Activated B cell treated with CpG ODN at 0.5 μM for 24 hours (primary cell): ENCODE measurements at regions not wholly inside any gene's neighbourhood (a gene's known extent, or its start where the extent isn't known, plus 50 kb on each side); places are given as distances from the start of the nearest gene placed in this dataset.

Source experiments
- ATAC-seq: fragments of 200-7000 bp; cut with Tn5 transposase; one replicate; pipeline ENCODE4 v1.10.0; 2021; ENCODE audit warnings: low read depth, mild to moderate bottlenecking, moderate library complexity
- CTCF ChIA-PET: fragments of 350-600 bp; sonication (Branson Sonifier 250); formaldehyde crosslinking; loops from one replicate; lab custom pipeline; 2021; ENCODE audit warnings: antibody characterized with exemption; lab: Charles Lee
- POLR2A ChIA-PET: fragments of 350-600 bp; sonication (Branson Sonifier 250); formaldehyde crosslinking; loops from one replicate; lab custom pipeline; 2021; ENCODE audit warnings: antibody characterized with exemption; lab: Charles Lee
- DNase-seq: peaks from one replicate; pipeline ENCODE4 v3.0.0; 2022
- H3K27ac Mint-ChIP-seq: one replicate; pipeline ENCODE4 v1.8.0; 2020; ENCODE audit warnings: mixed read lengths
- H3K27me3 Mint-ChIP-seq: one replicate; pipeline ENCODE4 v1.8.0; 2021; ENCODE audit warnings: mixed read lengths
- H3K36me3 Mint-ChIP-seq: one replicate; pipeline ENCODE4 v1.8.0; 2021; ENCODE audit warnings: low read depth, mixed read lengths
- H3K4me1 Mint-ChIP-seq: one replicate; pipeline ENCODE4 v1.8.0; 2021; ENCODE audit warnings: mixed read lengths
- H3K4me3 Mint-ChIP-seq: one replicate; pipeline ENCODE4 v1.8.0; 2020; ENCODE audit warnings: mild to moderate bottlenecking, mixed read lengths
- H3K9me3 Mint-ChIP-seq: one replicate; pipeline ENCODE4 v1.8.0; 2020; ENCODE audit warnings: mixed read lengths
- CTCF ChIP-seq: fragments of 200-600 bp; IDR thresholded peaks from one replicate; pipeline ENCODE4 v1.8.0; 2022; ENCODE audit warnings: antibody characterized with exemption, mild to moderate bottlenecking
- intact Hi-C: fragments of 100-400 bp; cut with micrococcal nuclease; formaldehyde crosslinking; loops from one replicate; pipeline ENCODE4 v1.15.1; 2024

GRCh38 chr6:159334068-159334467 lies 164.9 kb downstream of the FNDC1 start:
- no peak for ATAC-seq
- ChIA-PET POLR2A (no interaction called here), CTCF (interaction anchor here (1.1 kb wide), 1 partner anchor 11 kb away, joined by 3 read pairs; no protein-coding TSS in a partner anchor)
- intact Hi-C loops, result no loop called here
- TF ChIP-seq CTCF, result no peak
- DNase-seq, result no peak
- Mint-ChIP-seq H3K27ac (no peak overlapping the region), H3K4me1 (no peaks in the 10 kb centered on the region), H3K4me3 (no peak overlapping the region), H3K27me3 (peaks cover 15% of the 10 kb centered on the region), H3K9me3 (peaks cover 20% of the 10 kb centered on the region), H3K36me3 (no peaks in the 10 kb centered on the region)

- no peak overlapping the region for H3K27ac Mint-ChIP-seq
- DNase-seq (no peak), ATAC-seq (no peak)
- peaks cover 10% of the 10 kb centered on the region for H3K27me3 Mint-ChIP-seq
- no peak for TF ChIP-seq CTCF
- ChIA-PET POLR2A (no interaction called here), CTCF (no interaction called here)
- no peak overlapping the region for H3K4me3 Mint-ChIP-seq
- H3K4me1 Mint-ChIP-seq, result no peaks in the 10 kb centered on the region
- intact Hi-C loops, result no loop called here
- H3K9me3 Mint-ChIP-seq, result peaks cover 16% of the 10 kb centered on the region
- H3K36me3 Mint-ChIP-seq, result no peaks in the 10 kb centered on the region
These were observed 162.3 kb downstream of the FNDC1 start for GRCh38 chr6:159331451-159331850.

- Mint-ChIP-seq H3K27me3 (peaks cover 4% of the 10 kb centered on the region), H3K9me3 (peaks cover 15% of the 10 kb centered on the region), H3K36me3 (no peaks in the 10 kb centered on the region), H3K27ac (no peak overlapping the region), H3K4me1 (no peaks in the 10 kb centered on the region), H3K4me3 (no peak overlapping the region)
- POLR2A ChIA-PET, result no interaction called here
- intact Hi-C loops, result no loop called here
- TF ChIP-seq CTCF, result no peak
- ATAC-seq, result no peak
- no peak for DNase-seq
- CTCF ChIA-PET, result no interaction called here
These were observed 159.9 kb downstream of the FNDC1 start for GRCh38 chr6:159329081-159329480.

GRCh38 chr6:159328052-159328451 lies 158.9 kb downstream of the FNDC1 start:
- TF ChIP-seq CTCF, result no peak
- no peak overlapping the region for H3K27ac Mint-ChIP-seq
- no peak overlapping the region for H3K4me3 Mint-ChIP-seq
- intact Hi-C loops, result no loop called here
- ChIA-PET CTCF (no interaction called here), POLR2A (no interaction called here)
- no peak for ATAC-seq
- DNase-seq, result no peak
- H3K4me1 Mint-ChIP-seq, result no peaks in the 10 kb centered on the region
- H3K27me3 Mint-ChIP-seq, result peaks cover 4% of the 10 kb centered on the region
- H3K36me3 Mint-ChIP-seq, result no peaks in the 10 kb centered on the region
- peaks cover 8% of the 10 kb centered on the region for H3K9me3 Mint-ChIP-seq

GRCh38 chr6:159325476-159325875 lies 156.3 kb downstream of the FNDC1 start:
- DNase-seq (no peak), ATAC-seq (no peak)
- POLR2A ChIA-PET, result no interaction called here
- no peak overlapping the region for H3K27ac Mint-ChIP-seq
- H3K4me3 Mint-ChIP-seq, result no peak overlapping the region
- no peak for TF ChIP-seq CTCF
- no peaks in the 10 kb centered on the region for H3K4me1 Mint-ChIP-seq
- no peaks in the 10 kb centered on the region for H3K9me3 Mint-ChIP-seq
- peaks cover 5% of the 10 kb centered on the region for H3K27me3 Mint-ChIP-seq
- no peaks in the 10 kb centered on the region for H3K36me3 Mint-ChIP-seq
- CTCF ChIA-PET, result no interaction called here
- intact Hi-C loops, result no loop called here
